Suprapubic skin (tissue), 4 donors: ENCODE measurements at regions not wholly inside any gene's neighbourhood (a gene's known extent, or its start where the extent isn't known, plus 50 kb on each side); places are given as distances from the start of the nearest gene placed in this dataset.

Experiments used
- DNase-seq, 2 donors: peaks; one replicate each; pipeline ENCODE4 v3.0.0-alpha.2; 2019; ENCODE audit warnings: low spot score in 2 of 2
- H3K27ac ChIP-seq: fragments of 200-600 bp; sonication (generic); one replicate; pipeline ENCODE4 v1.5.1; 2019
- H3K27me3 ChIP-seq: fragments of 200-600 bp; sonication (generic); one replicate; pipeline ENCODE4 v1.5.1; 2019
- H3K36me3 ChIP-seq: fragments of 200-600 bp; sonication (generic); one replicate; pipeline ENCODE4 v1.5.1; 2019
- H3K4me1 ChIP-seq: fragments of 200-600 bp; sonication (generic); one replicate; pipeline ENCODE4 v1.5.1; 2019
- H3K4me3 ChIP-seq: fragments of 200-600 bp; sonication (generic); one replicate; pipeline ENCODE4 v1.5.1; 2019; ENCODE audit warnings: mild to moderate bottlenecking
- H3K9me3 ChIP-seq: fragments of 200-600 bp; sonication (generic); one replicate; pipeline ENCODE4 v1.5.1; 2019
- EP300 ChIP-seq: sonication (generic); formaldehyde crosslinking; IDR thresholded peaks from one replicate; pipeline ENCODE4 v1.6.1; 2017; ENCODE audit warnings: antibody characterized with exemption
- POLR2A ChIP-seq, 2 donors: fragments of 450-650 bp; IDR thresholded peaks; one replicate each; pipeline ENCODE4 v1.6.1; 2017; ENCODE audit warnings: antibody characterized with exemption in 2 of 2, mild to moderate bottlenecking in 2 of 2, moderate library complexity in 2 of 2
- POLR2AphosphoS5 ChIP-seq, 3 donors: sonication (generic); formaldehyde crosslinking; IDR thresholded peaks; one replicate each; pipeline ENCODE4 v1.6.1; 2017; ENCODE audit warnings: antibody characterized with exemption in 3 of 3
- whole genome bisulfite sequencing: methylation state at CpG from one replicate; pipeline ENCODE4 v1.1.5; 2018; 5-methylcytosine and 5-hydroxymethylcytosine counted together
- TF ChIP-seq, protein P1 (sequence below), 2 donors: fragments of 200-600 bp in 1 of 2; fragments of 450-650 bp in 1 of 2; sonication (generic) in 1 of 2; IDR thresholded peaks; one replicate each; pipeline ENCODE4 v1.5.1; 2016 to 2019; ENCODE audit warnings: antibody characterized with exemption in 2 of 2, mild to moderate bottlenecking in 1 of 2, moderate library complexity in 1 of 2

DNA sequence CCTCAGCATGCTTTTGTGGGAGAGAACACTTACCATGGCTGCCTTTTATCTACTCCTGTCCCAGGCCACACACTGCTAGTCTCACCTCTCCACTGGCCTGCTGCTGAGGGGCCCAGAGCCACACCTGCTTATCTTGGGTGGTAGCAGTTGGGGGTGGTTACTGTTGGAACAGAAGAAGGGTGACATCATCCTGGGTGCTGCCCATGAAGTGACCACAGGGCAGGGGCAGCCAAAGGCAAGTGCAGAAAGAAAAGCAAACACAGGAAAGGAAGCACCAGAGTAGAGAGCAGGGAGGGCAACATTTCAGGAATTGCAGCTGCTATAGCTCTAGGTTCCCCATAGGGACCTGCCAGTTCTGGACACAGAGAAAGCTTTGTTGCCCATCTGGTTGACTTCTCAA lies 345.2 kb downstream of the VPS13C start:
- no peaks in the 10 kb centered on the region for H3K4me1 ChIP-seq
- no peaks in the 10 kb centered on the region for H3K9me3 ChIP-seq
- no peaks in the 10 kb centered on the region for H3K36me3 ChIP-seq
- no peak overlapping the region for H3K27ac ChIP-seq
- no peaks in the 10 kb centered on the region for H3K27me3 ChIP-seq
- TF ChIP-seq, protein P1, sequence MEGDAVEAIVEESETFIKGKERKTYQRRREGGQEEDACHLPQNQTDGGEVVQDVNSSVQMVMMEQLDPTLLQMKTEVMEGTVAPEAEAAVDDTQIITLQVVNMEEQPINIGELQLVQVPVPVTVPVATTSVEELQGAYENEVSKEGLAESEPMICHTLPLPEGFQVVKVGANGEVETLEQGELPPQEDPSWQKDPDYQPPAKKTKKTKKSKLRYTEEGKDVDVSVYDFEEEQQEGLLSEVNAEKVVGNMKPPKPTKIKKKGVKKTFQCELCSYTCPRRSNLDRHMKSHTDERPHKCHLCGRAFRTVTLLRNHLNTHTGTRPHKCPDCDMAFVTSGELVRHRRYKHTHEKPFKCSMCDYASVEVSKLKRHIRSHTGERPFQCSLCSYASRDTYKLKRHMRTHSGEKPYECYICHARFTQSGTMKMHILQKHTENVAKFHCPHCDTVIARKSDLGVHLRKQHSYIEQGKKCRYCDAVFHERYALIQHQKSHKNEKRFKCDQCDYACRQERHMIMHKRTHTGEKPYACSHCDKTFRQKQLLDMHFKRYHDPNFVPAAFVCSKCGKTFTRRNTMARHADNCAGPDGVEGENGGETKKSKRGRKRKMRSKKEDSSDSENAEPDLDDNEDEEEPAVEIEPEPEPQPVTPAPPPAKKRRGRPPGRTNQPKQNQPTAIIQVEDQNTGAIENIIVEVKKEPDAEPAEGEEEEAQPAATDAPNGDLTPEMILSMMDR (IDR thresholded peaks at IDR 0.05): no peak
- no peak for TF ChIP-seq POLR2A (IDR thresholded peaks at IDR 0.05)
- TF ChIP-seq EP300: no peak
- no peak for TF ChIP-seq POLR2AphosphoS5 (IDR thresholded peaks at IDR 0.05)
- no peak for DNase-seq
- H3K4me3 ChIP-seq: no peak overlapping the region

DNA sequence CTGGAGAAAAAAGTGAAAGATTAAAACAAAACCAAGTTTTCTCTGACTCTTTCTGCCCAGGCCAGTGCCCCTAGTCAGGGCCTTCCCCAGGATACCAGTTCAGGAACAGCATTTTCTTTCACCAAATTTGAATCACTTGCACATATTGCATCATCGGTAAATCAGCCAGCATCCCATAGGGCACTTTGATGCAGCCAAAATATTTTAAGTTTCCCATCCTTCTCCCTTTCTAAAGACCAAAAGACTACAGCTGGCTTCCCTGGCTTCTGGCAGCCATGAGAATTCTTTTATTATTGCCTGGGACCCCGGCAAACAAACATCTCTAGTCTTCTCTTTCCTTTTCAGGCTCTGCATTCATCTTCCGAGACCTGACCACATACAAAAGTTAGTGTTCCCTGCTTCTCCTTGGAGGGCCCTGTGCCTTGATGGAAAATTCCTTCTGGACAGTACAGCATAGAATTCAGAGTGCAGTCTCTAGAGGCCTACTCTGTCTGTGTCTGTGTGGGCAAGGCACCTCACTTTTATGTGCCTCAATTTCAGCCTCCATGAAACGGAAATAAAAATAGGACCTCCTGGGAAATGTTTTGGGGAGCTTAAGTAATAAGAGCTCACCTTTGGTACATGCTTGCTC lies 348.0 kb downstream of the VPS13C start:
- WGBS: 90% methylated on average over 4 of the region's 4 CpGs

DNA sequence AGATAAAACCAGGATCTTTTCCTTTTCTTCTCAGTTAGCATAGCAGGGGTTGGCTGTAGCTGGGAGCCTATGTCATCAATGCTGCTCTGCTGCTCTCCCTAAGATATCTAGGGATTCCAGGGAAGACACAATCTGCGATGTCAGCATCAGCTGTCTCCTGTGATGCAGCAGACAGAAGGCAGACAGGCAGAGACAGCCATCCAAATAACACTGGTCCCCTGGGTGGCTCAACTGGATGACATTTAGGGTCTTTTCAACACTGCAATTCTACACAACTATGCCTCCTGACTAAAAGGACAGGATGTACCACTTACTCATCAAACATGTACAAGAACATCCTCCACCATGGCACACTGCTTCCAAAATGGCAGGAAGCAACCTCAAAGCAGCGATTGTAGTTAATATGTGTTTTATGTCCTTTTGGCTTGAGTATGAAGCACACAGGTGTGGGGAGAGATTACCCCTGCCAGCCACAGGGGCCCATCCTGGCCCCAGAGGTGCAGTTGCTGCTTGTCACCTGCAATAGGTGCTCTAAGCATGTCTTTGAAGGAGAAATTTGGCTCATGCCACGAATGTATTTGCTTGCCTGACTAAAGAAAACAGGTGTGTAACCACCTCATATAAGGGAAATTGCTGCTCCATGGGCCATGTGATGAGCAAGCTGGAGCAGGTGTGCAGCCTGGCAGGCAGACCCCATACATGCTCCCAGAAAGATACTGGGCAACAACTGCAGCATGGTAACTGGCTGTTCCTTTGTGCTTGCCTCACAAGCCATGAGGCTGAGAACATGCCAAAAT lies 357.8 kb downstream of the VPS13C start:
- no peak for DNase-seq
- no peak overlapping the region for H3K27ac ChIP-seq
- 51% methylated on average over 3 of the region's 3 CpGs for WGBS
- TF ChIP-seq POLR2AphosphoS5 (IDR thresholded peaks at IDR 0.05) (no peak), EP300 (no peak), POLR2A (IDR thresholded peaks at IDR 0.05) (no peak)
- TF ChIP-seq, protein P1 (IDR thresholded peaks at IDR 0.05): no peak
- H3K4me1 ChIP-seq: peaks cover 3% of the 10 kb centered on the region
- no peaks in the 10 kb centered on the region for H3K9me3 ChIP-seq
- no peak overlapping the region for H3K4me3 ChIP-seq
- H3K27me3 ChIP-seq: no peaks in the 10 kb centered on the region
- no peaks in the 10 kb centered on the region for H3K36me3 ChIP-seq

More for the DNA sequence above, 348.0 kb downstream of the VPS13C start:
- Histone ChIP-seq H3K27ac (no peak overlapping the region), H3K4me3 (no peak overlapping the region), H3K27me3 (no peaks in the 10 kb centered on the region), H3K9me3 (no peaks in the 10 kb centered on the region), H3K36me3 (no peaks in the 10 kb centered on the region), H3K4me1 (no peaks in the 10 kb centered on the region)
- no peak for DNase-seq
- no peak for TF ChIP-seq POLR2A (IDR thresholded peaks at IDR 0.05)
- TF ChIP-seq EP300: no peak
- no peak for TF ChIP-seq POLR2AphosphoS5 (IDR thresholded peaks at IDR 0.05)
- TF ChIP-seq, protein P1 (IDR thresholded peaks at IDR 0.05): no peak

DNA sequence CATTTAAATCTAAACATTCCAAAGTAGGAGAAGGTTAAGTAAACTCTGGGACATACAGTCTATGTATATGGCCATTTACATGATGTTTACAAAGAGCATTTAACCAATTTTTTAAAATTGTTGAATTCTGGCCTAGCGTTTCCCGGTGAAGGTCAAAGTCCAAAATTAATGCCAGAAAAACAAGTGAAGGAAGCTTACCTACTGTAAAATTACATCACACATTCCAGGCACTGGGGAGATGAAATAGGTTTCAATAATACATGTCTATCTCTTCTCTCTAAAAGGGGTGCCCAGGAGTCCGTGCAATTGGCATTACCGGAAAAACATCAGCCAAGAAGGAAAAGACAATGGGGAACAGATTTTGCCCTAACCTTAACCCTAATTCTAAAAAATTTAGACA lies 358.8 kb downstream of the VPS13C start:
- TF ChIP-seq POLR2AphosphoS5 (IDR thresholded peaks at IDR 0.05) (no peak), POLR2A (IDR thresholded peaks at IDR 0.05) (no peak), EP300 (no peak)
- TF ChIP-seq, protein P1 (IDR thresholded peaks at IDR 0.05): no peak
- Histone ChIP-seq H3K4me1 (peaks cover 3% of the 10 kb centered on the region), H3K27me3 (no peaks in the 10 kb centered on the region), H3K36me3 (no peaks in the 10 kb centered on the region), H3K27ac (no peak overlapping the region), H3K4me3 (no peak overlapping the region), H3K9me3 (no peaks in the 10 kb centered on the region)
- WGBS: 98% methylated on average over 4 of the region's 4 CpGs
- DNase-seq: no peak

DNA sequence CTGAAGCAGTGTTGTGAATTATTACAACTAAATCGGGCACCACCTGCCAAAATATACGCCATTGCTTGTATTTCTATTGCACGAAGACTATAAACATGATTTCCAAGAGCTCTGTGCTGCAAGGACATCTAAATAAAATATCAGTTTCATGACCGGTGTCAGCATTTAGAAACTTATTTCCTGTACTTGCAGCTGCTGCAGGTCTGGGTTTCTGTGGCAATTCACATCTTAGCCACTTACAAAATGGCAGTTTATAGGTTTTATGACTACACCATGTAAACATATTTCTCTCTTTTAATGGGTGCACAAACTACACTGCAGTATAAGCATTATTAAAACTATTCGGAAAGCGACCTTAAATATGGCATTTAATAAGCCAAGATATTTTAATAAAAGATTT lies 359.4 kb downstream of the VPS13C start:
- DNase-seq: no peak
- no peak for TF ChIP-seq EP300
- no peak for TF ChIP-seq POLR2A (IDR thresholded peaks at IDR 0.05)
- WGBS: 68% methylated on average over 6 of the region's 6 CpGs

More for the DNA sequence above, 359.4 kb downstream of the VPS13C start:
- H3K4me1 ChIP-seq: peaks cover 3% of the 10 kb centered on the region
- H3K36me3 ChIP-seq: no peaks in the 10 kb centered on the region
- no peak overlapping the region for H3K4me3 ChIP-seq
- no peak overlapping the region for H3K27ac ChIP-seq
- no peaks in the 10 kb centered on the region for H3K27me3 ChIP-seq
- H3K9me3 ChIP-seq: no peaks in the 10 kb centered on the region
